NCI-H146 treated with DMSO at 0.1 percent for 48 hours (cell line): ENCODE measurements at regions not wholly inside any gene's neighbourhood (a gene's known extent, or its start where the extent isn't known, plus 50 kb on each side); places are given as distances from the start of the nearest gene placed in this dataset.
"Not testable (repeated sequence)": the region's sequence is repeated elsewhere in the genome, so short reads cannot be mapped to it uniquely, and the experiment has no call there.

ENCODE experiments used
- DNase-seq: peaks from one replicate; lab custom pipeline; 2025; ENCODE audit not compliant: unreplicated experiment; lab: John Stamatoyannopoulos, UW

GRCh38 chr12:82529101-82529500, 157.6 kb upstream of the TMTC2 start:
- no peak for DNase-seq

DNA sequence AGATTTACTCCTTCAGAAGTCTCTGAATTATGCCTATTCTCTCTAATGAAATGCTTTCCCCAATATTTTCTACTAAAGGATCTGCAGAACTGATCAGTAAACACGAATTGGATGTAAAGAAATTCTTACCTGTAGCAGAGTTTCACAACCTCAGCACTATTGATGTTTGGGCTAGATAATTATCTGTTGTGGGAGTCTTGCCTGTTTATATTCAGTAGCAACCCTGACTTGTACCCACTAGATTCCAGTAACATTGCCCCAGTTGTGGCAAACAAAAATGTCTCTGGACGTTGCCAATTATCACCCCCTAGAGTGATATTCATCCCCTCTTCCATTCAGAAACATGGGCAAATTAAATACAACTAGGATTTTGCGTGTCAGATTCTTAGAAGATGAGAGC, 156.8 kb upstream of the TMTC2 start:
- DNase-seq: no peak

DNA sequence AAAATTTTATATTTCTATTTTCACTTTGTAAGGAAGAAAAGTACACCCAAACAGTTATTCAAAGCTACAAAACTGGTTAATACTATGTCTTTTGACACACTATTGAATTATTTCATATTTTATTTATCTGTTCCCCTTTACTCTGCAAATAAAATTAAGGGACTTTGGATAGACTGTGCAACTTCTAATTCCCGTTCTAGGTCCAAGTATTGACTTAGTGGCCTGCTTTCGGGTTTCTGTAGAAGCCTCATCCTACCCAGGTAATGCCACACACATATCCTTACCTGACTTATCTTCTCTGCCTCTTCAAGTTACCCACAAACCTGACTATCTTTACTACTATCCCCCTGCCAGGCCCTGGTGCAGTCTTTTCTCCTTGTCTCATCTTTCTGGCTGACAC, 156.3 kb upstream of the TMTC2 start:
- DNase-seq: no peak

DNA sequence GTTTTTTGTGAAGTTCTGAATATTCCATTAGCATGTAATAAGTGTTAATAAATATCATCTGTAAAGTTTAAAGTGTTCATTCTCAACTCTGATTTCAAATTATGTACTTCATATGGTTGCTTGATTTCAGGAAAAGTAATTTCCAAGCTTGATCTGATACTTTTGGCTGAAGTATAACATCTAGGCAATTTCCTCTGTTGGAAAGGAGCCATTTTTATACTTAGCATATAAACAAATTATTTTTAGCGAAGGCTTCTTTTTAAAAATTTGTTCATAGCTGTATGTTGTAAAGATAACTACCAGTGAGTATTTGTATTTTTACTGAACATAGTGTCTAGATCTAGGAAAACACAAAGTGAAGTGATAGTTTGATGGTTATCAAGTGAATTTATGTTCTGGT, 153.4 kb upstream of the TMTC2 start:
- no peak for DNase-seq

DNA sequence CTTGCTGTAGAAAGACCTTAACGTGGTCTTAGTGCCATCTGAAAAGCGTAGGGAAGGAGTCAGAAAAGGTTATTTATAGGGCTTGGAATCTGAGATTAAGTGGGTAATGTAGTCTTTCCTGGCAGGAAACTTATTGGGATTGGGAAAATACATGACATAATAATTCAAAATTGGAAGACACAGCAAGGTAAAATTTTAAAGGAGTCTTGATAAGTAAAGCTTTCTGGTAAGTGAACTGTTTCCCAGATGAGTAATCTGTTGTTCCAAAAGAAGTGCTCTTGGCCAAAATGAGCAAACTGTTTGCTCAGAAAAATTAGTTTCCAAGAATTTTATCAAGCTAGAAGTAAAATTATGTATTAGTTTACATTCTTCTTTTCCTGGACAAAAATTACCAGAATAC, 149.3 kb upstream of the TMTC2 start:
- no peak for DNase-seq

DNA sequence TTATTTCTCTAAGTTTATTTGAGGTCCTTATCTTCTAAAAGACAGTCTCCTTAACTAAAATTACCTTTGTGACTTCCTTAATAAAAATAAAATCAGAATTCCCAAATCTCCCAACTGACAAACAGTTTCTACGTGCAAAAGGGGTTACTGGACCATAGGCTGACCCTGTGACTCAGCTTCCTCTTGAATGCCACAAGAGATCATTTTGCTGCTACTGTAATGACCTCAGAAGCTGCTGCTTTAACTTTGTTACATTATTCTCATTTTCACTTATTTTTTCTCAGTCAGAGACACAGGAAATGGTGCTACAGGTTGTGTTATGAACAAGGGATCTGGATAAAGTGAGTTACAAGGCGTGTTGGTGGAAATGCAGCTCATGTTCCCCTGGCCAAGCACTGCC, 132.2 kb upstream of the TMTC2 start:
- DNase-seq: no peak

DNA sequence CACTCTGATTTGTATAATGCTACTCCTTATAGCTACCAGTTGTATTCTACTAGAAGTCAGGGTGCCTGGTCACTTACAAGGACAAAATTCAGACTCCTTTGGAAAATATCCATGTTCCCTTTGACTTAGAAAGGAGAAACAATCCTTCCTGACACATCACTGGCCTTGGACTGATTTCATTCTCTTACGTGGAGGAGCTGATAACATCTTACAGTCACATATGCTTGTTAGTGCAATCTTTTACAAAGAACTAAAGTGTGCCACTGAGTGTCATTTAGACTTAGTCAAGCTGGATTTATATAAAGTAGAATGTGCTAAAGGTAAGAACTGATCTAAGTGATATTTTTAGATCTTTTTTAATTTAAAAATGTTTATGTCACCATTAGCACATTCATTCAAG, 131.0 kb upstream of the TMTC2 start:
- DNase-seq: no peak

- DNase-seq: no peak
Observed at GRCh38 chr12:82565966-82566365, 120.7 kb upstream of the TMTC2 start.

DNA sequence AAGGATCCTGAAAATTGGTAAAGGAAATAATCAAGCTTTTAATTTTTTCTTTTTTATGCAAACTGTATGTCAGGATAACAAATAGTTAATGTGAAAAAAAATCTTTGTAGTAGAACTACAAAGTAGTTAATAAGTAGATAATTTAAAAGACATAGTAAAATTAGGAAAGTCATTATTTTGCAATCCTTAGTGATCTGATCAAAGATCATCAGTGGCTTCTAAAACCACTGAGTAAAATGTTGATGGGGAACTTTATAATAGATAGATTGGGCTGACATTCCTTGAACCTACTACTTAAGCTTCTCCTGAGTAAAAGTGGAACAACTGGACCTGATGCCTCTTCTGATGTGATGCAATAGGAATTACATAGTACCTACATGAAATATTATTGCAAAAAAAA, 119.0 kb upstream of the TMTC2 start:
- DNase-seq: no peak

DNA sequence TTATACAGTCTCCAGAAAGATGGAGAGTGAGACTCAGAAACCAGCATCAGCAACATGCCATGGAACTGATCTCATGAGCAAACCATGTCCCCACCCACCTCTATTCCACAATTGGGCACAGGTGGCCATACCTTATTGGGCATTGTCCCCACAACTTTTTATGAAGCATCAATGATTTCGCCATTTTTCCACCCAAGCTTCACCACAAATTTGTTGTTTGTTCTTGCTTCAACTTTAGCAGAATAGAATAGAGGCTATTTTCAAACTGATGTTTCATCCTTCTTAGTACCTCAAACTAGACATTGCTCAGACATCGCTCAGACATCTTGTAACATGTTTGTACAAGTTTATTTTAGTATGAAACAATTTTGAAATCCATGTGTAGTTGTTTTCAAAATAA, 112.5 kb upstream of the TMTC2 start:
- no peak for DNase-seq

GRCh38 chr12:82578725-82579124, 108.0 kb upstream of the TMTC2 start:
- no peak for DNase-seq

- no peak for DNase-seq
Observed at GRCh38 chr12:82583756-82584155, 103.0 kb upstream of the TMTC2 start.

DNA sequence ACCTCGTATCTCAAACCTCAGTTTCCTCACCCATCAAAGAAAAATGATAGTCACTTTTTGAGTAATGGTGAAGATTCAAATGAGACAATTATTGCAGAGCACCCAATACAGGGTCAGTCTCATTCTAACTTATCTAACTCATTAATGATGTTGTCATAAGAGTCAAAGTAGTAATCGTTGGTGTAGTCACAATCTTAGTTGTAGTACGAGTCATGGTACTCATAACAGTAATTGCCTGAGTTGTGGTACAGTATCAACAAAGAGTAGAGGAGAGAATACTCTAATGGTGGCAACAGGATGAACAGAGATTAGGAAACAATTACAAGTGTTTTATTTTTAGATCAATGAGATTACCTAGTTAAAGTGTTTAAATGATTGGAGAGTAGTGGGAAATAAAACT, 93.6 kb upstream of the TMTC2 start:
- DNase-seq: no peak

- no peak for DNase-seq
Observed at GRCh38 chr12:82593901-82594396, 92.8 kb upstream of the TMTC2 start.

DNA sequence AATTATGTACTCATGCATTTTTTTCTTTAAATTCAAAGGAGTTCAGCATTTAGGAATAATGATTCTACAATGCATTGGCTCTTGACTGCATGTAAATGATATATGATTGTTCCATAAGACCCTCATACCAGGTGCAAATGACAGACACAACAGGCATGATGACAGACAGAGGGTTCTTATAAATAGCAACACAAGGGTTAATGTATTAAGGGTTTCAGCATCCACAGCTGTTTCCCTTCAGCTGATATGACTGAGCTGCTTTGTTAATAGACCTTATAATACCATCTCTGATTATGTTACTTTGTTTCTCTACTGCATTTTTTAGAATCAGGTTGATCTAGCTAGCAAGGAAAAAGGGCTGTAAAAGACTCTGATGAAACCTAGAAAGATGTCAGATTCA, 90.8 kb upstream of the TMTC2 start:
- no peak for DNase-seq

- DNase-seq: peak; percentile 95
Observed at GRCh38 chr12:82596483-82596882, 90.2 kb upstream of the TMTC2 start.

DNA sequence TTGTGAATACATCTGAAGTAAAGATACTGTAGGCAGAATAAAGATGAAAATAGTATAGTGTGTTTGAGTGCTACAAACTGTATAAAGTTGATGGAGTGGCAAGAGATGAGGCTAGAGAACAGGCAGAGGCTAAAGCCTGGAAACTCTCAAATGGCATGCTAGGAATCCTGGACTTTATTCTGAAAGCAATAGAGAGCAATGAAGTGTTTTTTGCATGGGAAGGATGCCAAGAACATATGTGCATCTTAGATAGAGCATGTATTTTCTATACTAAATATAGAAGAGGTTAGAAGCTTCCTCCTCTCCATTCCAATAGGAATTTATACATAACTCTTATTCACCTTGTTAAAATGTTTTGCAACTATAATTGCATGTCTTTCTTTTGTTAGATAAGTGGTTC, 86.3 kb upstream of the TMTC2 start:
- DNase-seq: no peak

DNA sequence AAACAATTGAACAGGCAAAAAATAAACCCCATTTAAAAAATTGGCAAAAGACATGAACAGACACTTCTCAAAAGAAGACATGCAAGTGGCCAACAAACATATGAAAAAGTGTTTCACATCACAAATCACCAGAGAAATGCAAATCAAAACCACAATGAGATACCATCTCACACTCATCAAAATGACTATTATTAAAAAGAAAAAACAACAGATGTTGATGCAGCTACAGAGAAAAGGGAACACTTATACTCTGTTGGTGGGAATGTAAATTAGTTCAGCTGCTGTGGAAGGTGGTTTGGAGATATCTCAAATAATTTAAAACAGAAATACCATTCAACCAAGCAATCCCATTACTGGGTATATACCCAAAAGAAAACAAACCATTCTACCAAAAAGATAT, 83.1 kb upstream of the TMTC2 start:
- not testable (repeated sequence) for DNase-seq

GRCh38 chr12:82605115-82605514, 81.6 kb upstream of the TMTC2 start:
- no peak for DNase-seq

GRCh38 chr12:82608706-82609105, 78.0 kb upstream of the TMTC2 start:
- DNase-seq: no peak

DNA sequence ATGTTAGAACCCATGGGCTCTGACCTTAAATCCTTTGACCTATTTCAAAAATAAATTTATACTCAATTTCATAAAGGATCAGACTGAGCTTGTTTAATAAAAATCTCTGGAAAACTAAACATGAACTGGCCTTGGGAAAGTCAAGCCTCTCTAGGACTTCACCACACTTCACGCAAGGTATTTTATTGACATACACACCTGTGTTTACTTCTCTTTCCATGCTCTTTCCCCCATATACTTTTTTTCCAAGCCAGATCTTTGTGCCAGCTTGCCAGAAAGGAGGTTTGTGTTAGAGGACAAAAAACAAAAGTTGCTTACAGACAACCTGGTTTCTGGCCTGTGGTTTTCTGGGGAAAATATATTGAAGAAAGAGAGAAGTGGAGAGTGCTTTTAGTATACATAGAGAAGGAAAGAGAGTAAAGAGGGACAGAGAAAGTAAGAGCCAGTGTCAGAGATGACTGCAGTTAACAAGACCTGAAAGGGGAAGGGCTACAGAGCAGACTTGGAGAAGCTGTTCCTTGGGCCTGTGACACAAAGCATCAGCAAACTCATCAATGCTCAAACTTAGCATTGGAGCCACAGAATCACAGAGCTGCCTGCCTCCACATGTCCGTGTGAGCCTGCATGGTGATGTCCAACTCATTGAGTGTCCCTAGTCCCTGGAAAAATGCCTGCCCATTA, 77.3 kb upstream of the TMTC2 start:
- DNase-seq: no peak

- no peak for DNase-seq
Observed at GRCh38 chr12:82619644-82620043, 67.1 kb upstream of the TMTC2 start.

GRCh38 chr12:82620917-82621316, 65.8 kb upstream of the TMTC2 start:
- no peak for DNase-seq
